Mesendoderm (in vitro differentiated cells): ENCODE measurements at regions not wholly inside any gene's neighbourhood (a gene's known extent, or its start where the extent isn't known, plus 50 kb on each side); places are given as distances from the start of the nearest gene placed in this dataset.

ENCODE experiments used
- DNase-seq: peaks from one replicate; pipeline ENCODE4 v3.0.0; 2013
- H2AK5ac ChIP-seq: 2 replicates; pipeline ENCODE4 v1.6.1; 2013; ENCODE audit warnings: low read length, inconsistent platforms
- H2BK120ac ChIP-seq: 2 replicates; pipeline ENCODE4 v1.6.1; 2013; ENCODE audit warnings: low read depth, mild to moderate bottlenecking, low read length, moderate library complexity, mixed read lengths
- H2BK15ac ChIP-seq: replicated peaks from 2 replicates; pipeline ENCODE4 v1.6.1; 2013; ENCODE audit warnings: low read depth, mild to moderate bottlenecking, moderate library complexity
- H2BK5ac ChIP-seq: 2 replicates; pipeline ENCODE4 v1.6.1; 2013; ENCODE audit warnings: low read length, inconsistent platforms
- H3K18ac ChIP-seq: 2 replicates; pipeline ENCODE4 v1.6.1; 2013; ENCODE audit warnings: mild to moderate bottlenecking, low read length, mixed read lengths
- H3K23ac ChIP-seq: one replicate; pipeline ENCODE4 v1.6.1; 2013; ENCODE audit warnings: low read length
- H3K27ac ChIP-seq: 2 replicates; pipeline ENCODE4 v1.5.1; 2013; ENCODE audit warnings: low read depth, mild to moderate bottlenecking, inconsistent platforms, low read length, moderate library complexity
- H3K27me3 ChIP-seq: 2 replicates; pipeline ENCODE4 v1.6.1; 2013; ENCODE audit warnings: low read length, control low read depth, mild to moderate bottlenecking, inconsistent platforms; ENCODE audit not compliant: insufficient read depth, poor library complexity
- H3K36me3 ChIP-seq: 2 replicates; pipeline ENCODE4 v1.6.1; 2013; ENCODE audit warnings: low read length, inconsistent platforms; ENCODE audit not compliant: control insufficient read depth, insufficient read depth
- H3K4ac ChIP-seq: one replicate; pipeline ENCODE4 v1.6.1; 2013; ENCODE audit warnings: low read depth, mild to moderate bottlenecking, low read length, moderate library complexity
- H3K4me1 ChIP-seq: 2 replicates; pipeline ENCODE4 v1.6.1; 2013; ENCODE audit warnings: low read depth, low read length, inconsistent platforms; ENCODE audit not compliant: control insufficient read depth
- H3K4me2 ChIP-seq: 2 replicates; pipeline ENCODE4 v1.6.1; 2013; ENCODE audit warnings: low read length
- H3K4me3 ChIP-seq: 2 replicates; pipeline ENCODE4 v1.5.1; 2013; ENCODE audit warnings: mild to moderate bottlenecking, low read length
- H3K56ac ChIP-seq: one replicate; pipeline ENCODE4 v1.6.1; 2013; ENCODE audit warnings: low read length
- H3K79me1 ChIP-seq: 2 replicates; pipeline ENCODE4 v1.6.1; 2013; ENCODE audit warnings: low read length, inconsistent platforms
- H3K79me2 ChIP-seq: 2 replicates; pipeline ENCODE4 v1.6.1; 2013; ENCODE audit warnings: mild to moderate bottlenecking, low read length; ENCODE audit not compliant: control insufficient read depth, insufficient read depth
- H3K9ac ChIP-seq: 2 replicates; pipeline ENCODE4 v1.6.1; 2013; ENCODE audit warnings: low read length, inconsistent platforms
- H4K5ac ChIP-seq: one replicate; pipeline ENCODE4 v1.6.1; 2013; ENCODE audit warnings: low read length
- H4K8ac ChIP-seq: one replicate; pipeline ENCODE4 v1.6.1; 2013; ENCODE audit warnings: low read depth, mild to moderate bottlenecking, control low read depth, low read length, moderate library complexity
- WGBS: extraction: QIAGEN DNeasy Blood & Tissue Kit; methylation state at CpG from one replicate; pipeline ENCODE4 v1.1.7; 2013; ENCODE audit warnings: low lambda C conversion rate, missing lambda C conversion rate; ENCODE audit not compliant: insufficient coverage; ENCODE audit errors: extremely low coverage; 5-methylcytosine and 5-hydroxymethylcytosine counted together

GRCh38 chr2:19219060-19219459, 139.4 kb downstream of the OSR1 start:
- Histone ChIP-seq H2BK120ac (no peak overlapping the region), H3K36me3 (no peaks in the 10 kb centered on the region), H4K5ac (no peak overlapping the region), H3K4me1 (no peaks in the 10 kb centered on the region), H3K79me1 (no peaks in the 10 kb centered on the region), H3K27ac (no peak overlapping the region), H3K18ac (no peak overlapping the region), H3K9ac (no peak overlapping the region), H4K8ac (no peak overlapping the region), H2AK5ac (no peak overlapping the region), H3K79me2 (no peaks in the 10 kb centered on the region), H3K4me3 (no peak overlapping the region), H2BK15ac (no peak overlapping the region), H3K4me2 (no peak overlapping the region), H2BK5ac (no peak overlapping the region), H3K4ac (no peak overlapping the region), H3K56ac (no peak overlapping the region), H3K23ac (no peak overlapping the region), H3K27me3 (no peaks in the 10 kb centered on the region)
- DNase-seq, result no peak
- WGBS, result no CpG with 5 or more reads among the region's 2 CpGs

DNA sequence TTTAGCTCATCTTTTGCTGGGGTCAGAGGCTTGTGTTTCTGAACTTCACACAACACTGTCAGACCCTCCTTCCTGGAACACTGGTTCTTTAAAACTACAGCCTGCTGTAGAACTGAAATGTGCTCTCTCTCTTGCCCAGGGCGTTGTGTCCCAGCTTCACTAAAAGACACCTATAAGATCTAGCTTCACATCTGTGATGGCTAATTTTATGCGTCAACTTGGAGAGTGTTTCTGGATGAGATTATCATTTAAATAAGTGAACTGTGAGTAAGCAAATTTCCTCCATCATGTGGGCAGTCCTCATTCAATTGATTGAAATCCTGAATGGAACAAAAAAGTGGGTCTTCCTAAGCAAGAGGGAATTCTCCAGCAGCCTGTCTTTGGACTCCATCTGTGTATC, 140.3 kb downstream of the OSR1 start:
- Histone ChIP-seq H3K4me2 (no peak overlapping the region), H3K23ac (no peak overlapping the region), H3K9ac (no peak overlapping the region), H4K5ac (no peak overlapping the region), H3K79me2 (no peaks in the 10 kb centered on the region), H3K56ac (no peak overlapping the region), H3K79me1 (no peaks in the 10 kb centered on the region), H3K4ac (no peak overlapping the region), H3K36me3 (no peaks in the 10 kb centered on the region), H2BK120ac (no peak overlapping the region), H3K18ac (no peak overlapping the region), H2AK5ac (no peak overlapping the region), H3K4me1 (no peaks in the 10 kb centered on the region), H2BK5ac (no peak overlapping the region), H4K8ac (no peak overlapping the region), H3K4me3 (no peak overlapping the region), H3K27me3 (no peaks in the 10 kb centered on the region), H3K27ac (no peak overlapping the region), H2BK15ac (no peak overlapping the region)
- no CpG with 5 or more reads among the region's 2 CpGs for WGBS
- DNase-seq, result no peak

GRCh38 chr2:19216676-19217602, 141.5 kb downstream of the OSR1 start:
- H3K36me3 ChIP-seq, result no peaks in the 10 kb centered on the region
- no peak overlapping the region for H3K4me2 ChIP-seq
- DNase-seq, result no peak
- no peak overlapping the region for H2AK5ac ChIP-seq
- no peak overlapping the region for H3K56ac ChIP-seq
- no peak overlapping the region for H4K5ac ChIP-seq
- no peak overlapping the region for H3K4me3 ChIP-seq
- no peak overlapping the region for H3K23ac ChIP-seq
- no peak overlapping the region for H2BK15ac ChIP-seq
- WGBS, result no CpG with 5 or more reads among the region's 2 CpGs
- no peak overlapping the region for H2BK120ac ChIP-seq
- no peak overlapping the region for H3K4ac ChIP-seq
- H2BK5ac ChIP-seq, result no peak overlapping the region
- H3K79me2 ChIP-seq, result no peaks in the 10 kb centered on the region
- H3K18ac ChIP-seq, result no peak overlapping the region
- no peaks in the 10 kb centered on the region for H3K27me3 ChIP-seq
- H4K8ac ChIP-seq, result no peak overlapping the region
- H3K9ac ChIP-seq, result no peak overlapping the region
- no peaks in the 10 kb centered on the region for H3K4me1 ChIP-seq
- no peaks in the 10 kb centered on the region for H3K79me1 ChIP-seq
- no peak overlapping the region for H3K27ac ChIP-seq

- no peaks in the 10 kb centered on the region for H3K27me3 ChIP-seq
- DNase-seq, result no peak
- no peaks in the 10 kb centered on the region for H3K79me1 ChIP-seq
Measured at GRCh38 chr2:19216238-19216637, 142.2 kb downstream of the OSR1 start.

DNA sequence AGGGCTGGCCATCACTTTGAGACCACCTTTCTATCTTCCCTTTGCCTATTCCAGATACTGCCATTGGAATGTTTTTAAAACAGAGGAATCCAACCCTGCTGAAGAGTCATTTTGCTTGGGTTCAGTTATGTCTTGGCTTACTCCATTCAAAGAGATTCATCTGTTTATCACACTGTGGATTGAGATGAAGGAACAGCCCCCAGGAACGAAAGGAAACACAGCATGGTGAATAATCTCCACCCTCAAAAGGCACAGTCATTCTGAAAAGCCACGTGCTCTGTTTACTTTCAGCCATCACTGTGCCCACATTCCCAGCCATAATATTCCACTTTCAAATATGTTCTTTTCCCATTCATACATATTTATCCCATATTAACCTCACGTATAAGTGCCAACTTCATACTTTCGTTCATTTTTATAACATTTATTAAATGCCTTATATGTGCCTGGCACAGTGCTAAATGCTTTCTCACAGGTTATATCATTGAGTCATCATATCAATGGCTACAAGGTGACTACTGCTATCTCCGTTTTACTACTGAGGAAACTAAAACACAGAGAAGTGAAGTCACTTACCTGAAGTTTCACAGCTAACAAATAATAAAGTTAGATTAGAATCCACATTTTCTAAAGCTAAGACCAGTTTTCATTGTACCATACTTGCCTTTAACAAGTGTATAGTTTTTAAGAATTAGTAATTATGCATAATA, 143.6 kb downstream of the OSR1 start:
- no peak overlapping the region for H3K23ac ChIP-seq
- no peak overlapping the region for H4K8ac ChIP-seq
- H3K4me2 ChIP-seq, result no peak overlapping the region
- no peak overlapping the region for H3K18ac ChIP-seq
- DNase-seq, result no peak
- no peak overlapping the region for H2BK120ac ChIP-seq
- no peak overlapping the region for H3K4me3 ChIP-seq
- H3K56ac ChIP-seq, result no peak overlapping the region
- H2BK15ac ChIP-seq, result no peak overlapping the region
- H2BK5ac ChIP-seq, result no peak overlapping the region
- no peaks in the 10 kb centered on the region for H3K4me1 ChIP-seq
- H2AK5ac ChIP-seq, result no peak overlapping the region
- H3K27ac ChIP-seq, result no peak overlapping the region
- no peaks in the 10 kb centered on the region for H3K79me1 ChIP-seq
- no peaks in the 10 kb centered on the region for H3K36me3 ChIP-seq
- no peaks in the 10 kb centered on the region for H3K27me3 ChIP-seq
- 100% methylated on average over 2 of the region's 5 CpGs for WGBS
- H3K9ac ChIP-seq, result no peak overlapping the region
- H3K4ac ChIP-seq, result no peak overlapping the region
- H4K5ac ChIP-seq, result no peak overlapping the region
- H3K79me2 ChIP-seq, result no peaks in the 10 kb centered on the region

More at GRCh38 chr2:19216238-19216637, 142.2 kb downstream of the OSR1 start:
- no peak overlapping the region for H3K9ac ChIP-seq
- no peak overlapping the region for H2BK15ac ChIP-seq
- no peak overlapping the region for H3K4me2 ChIP-seq
- H3K18ac ChIP-seq, result no peak overlapping the region
- H3K4ac ChIP-seq, result no peak overlapping the region
- no peak overlapping the region for H2AK5ac ChIP-seq
- H3K4me1 ChIP-seq, result no peaks in the 10 kb centered on the region
- no peaks in the 10 kb centered on the region for H3K36me3 ChIP-seq
- no CpG with 5 or more reads among the region's 2 CpGs for WGBS
- no peak overlapping the region for H3K56ac ChIP-seq
- no peak overlapping the region for H3K4me3 ChIP-seq
- no peak overlapping the region for H2BK120ac ChIP-seq
- no peak overlapping the region for H4K5ac ChIP-seq
- H2BK5ac ChIP-seq, result no peak overlapping the region
- no peak overlapping the region for H4K8ac ChIP-seq
- no peaks in the 10 kb centered on the region for H3K79me2 ChIP-seq
- H3K27ac ChIP-seq, result no peak overlapping the region
- no peak overlapping the region for H3K23ac ChIP-seq
